H9 (cell line): ENCODE measurements at regions not wholly inside any gene's neighbourhood (a gene's known extent, or its start where the extent isn't known, plus 50 kb on each side); places are given as distances from the start of the nearest gene placed in this dataset.

Experiments used
- DNase-seq: peaks from one replicate; pipeline ENCODE4 v3.0.0-alpha.2; 2017
- H2AFZ ChIP-seq: one replicate; pipeline ENCODE4 v1.6.1; 2013; ENCODE audit warnings: mild to moderate bottlenecking, low read length, control low read depth, moderate library complexity
- H2AK5ac ChIP-seq: 2 replicates; pipeline ENCODE4 v1.6.1; 2013; ENCODE audit warnings: low read length, control low read depth, mixed read lengths; ENCODE audit not compliant: insufficient read length
- H2BK120ac ChIP-seq: one replicate; pipeline ENCODE4 v1.6.1; 2013; ENCODE audit warnings: low read depth, mild to moderate bottlenecking, low read length, control low read depth, inconsistent platforms; ENCODE audit not compliant: poor library complexity, severe bottlenecking
- H2BK12ac ChIP-seq: 2 replicates; pipeline ENCODE4 v1.6.1; 2013; ENCODE audit warnings: low read length, control low read depth, mixed read lengths, low read depth; ENCODE audit not compliant: insufficient read length
- H2BK15ac ChIP-seq: 2 replicates; pipeline ENCODE4 v1.6.1; 2013; ENCODE audit warnings: low read depth, low read length, control low read depth
- H2BK20ac ChIP-seq: one replicate; pipeline ENCODE4 v1.6.1; 2013; ENCODE audit warnings: low read depth, mild to moderate bottlenecking, low read length, control low read depth, inconsistent platforms; ENCODE audit not compliant: poor library complexity, severe bottlenecking
- H2BK5ac ChIP-seq: 2 replicates; pipeline ENCODE4 v1.6.1; 2013; ENCODE audit warnings: low read length, control low read depth, mixed read lengths; ENCODE audit not compliant: insufficient read length
- H3K14ac ChIP-seq: 2 replicates; pipeline ENCODE4 v1.6.1; 2013; ENCODE audit warnings: low read length, control low read depth; ENCODE audit not compliant: insufficient read depth
- H3K18ac ChIP-seq: 2 replicates; pipeline ENCODE4 v1.6.1; 2013; ENCODE audit warnings: low read depth, mild to moderate bottlenecking, mixed read lengths, low read length, control low read depth; ENCODE audit not compliant: insufficient read length
- H3K23ac ChIP-seq: 2 replicates; pipeline ENCODE4 v1.6.1; 2013; ENCODE audit warnings: low read length, control low read depth, mixed read lengths, low read depth; ENCODE audit not compliant: insufficient read length
- H3K23me2 ChIP-seq: 2 replicates; pipeline ENCODE4 v1.6.1; 2013; ENCODE audit warnings: low read depth, mild to moderate bottlenecking, mixed read lengths, low read length, control low read depth; ENCODE audit not compliant: insufficient read length, poor library complexity, severe bottlenecking
- H3K27ac ChIP-seq: 2 replicates; pipeline ENCODE4 v1.5.1; 2013; ENCODE audit warnings: low read length, control low read depth, mixed read lengths, low read depth; ENCODE audit not compliant: insufficient read length
- H3K27me3 ChIP-seq: 2 replicates; pipeline ENCODE4 v1.6.1; 2013; ENCODE audit warnings: low read length, control low read depth, inconsistent platforms; ENCODE audit not compliant: insufficient read depth
- H3K4ac ChIP-seq: 2 replicates; pipeline ENCODE4 v1.6.1; 2013; ENCODE audit warnings: low read depth, mild to moderate bottlenecking, control low read depth, inconsistent platforms, low read length, moderate library complexity
- H3K4me1 ChIP-seq: 2 replicates; pipeline ENCODE4 v1.6.1; 2013; ENCODE audit warnings: low read length, control low read depth, inconsistent platforms; ENCODE audit not compliant: insufficient read depth
- H3K4me2 ChIP-seq: 2 replicates; pipeline ENCODE4 v1.6.1; 2013; ENCODE audit warnings: low read length, control low read depth, mixed read lengths; ENCODE audit not compliant: insufficient read length, insufficient read depth
- H3K56ac ChIP-seq: 2 replicates; pipeline ENCODE4 v1.6.1; 2013; ENCODE audit warnings: low read depth, mild to moderate bottlenecking, mixed read lengths, low read length, control low read depth; ENCODE audit not compliant: insufficient read length
- H3K79me1 ChIP-seq: 2 replicates; pipeline ENCODE4 v1.6.1; 2013; ENCODE audit warnings: low read depth, mild to moderate bottlenecking, moderate library complexity, low read length, control low read depth, inconsistent platforms; ENCODE audit not compliant: insufficient read depth, poor library complexity, severe bottlenecking
- H3K79me2 ChIP-seq: 2 replicates; pipeline ENCODE4 v1.6.1; 2013; ENCODE audit warnings: low read length, control low read depth, inconsistent platforms; ENCODE audit not compliant: insufficient read depth
- H3K9ac ChIP-seq: 2 replicates; pipeline ENCODE4 v1.6.1; 2013; ENCODE audit warnings: low read length, control low read depth, mixed read lengths; ENCODE audit not compliant: insufficient read length; ENCODE audit errors: extremely low read depth
- H3K9me3 ChIP-seq: one replicate; pipeline ENCODE4 v1.6.1; 2013; ENCODE audit warnings: low read depth, low read length, inconsistent platforms; ENCODE audit not compliant: control insufficient read depth
- H3T11ph ChIP-seq: one replicate; pipeline ENCODE4 v1.6.1; 2013; ENCODE audit warnings: mild to moderate bottlenecking, low read length, control low read depth, inconsistent platforms
- H4K20me1 ChIP-seq: one replicate; pipeline ENCODE4 v1.6.1; 2013; ENCODE audit not compliant: control insufficient read depth, insufficient read length, insufficient read depth
- H4K5ac ChIP-seq: 2 replicates; pipeline ENCODE4 v1.6.1; 2013; ENCODE audit warnings: low read depth, mild to moderate bottlenecking, mixed read lengths, low read length, control low read depth; ENCODE audit not compliant: insufficient read length
- H4K8ac ChIP-seq: replicated peaks from 2 replicates; pipeline ENCODE4 v1.6.1; 2013; ENCODE audit warnings: low read length, control low read depth, mixed read lengths, low read depth; ENCODE audit not compliant: insufficient read length
- H4K91ac ChIP-seq: 2 replicates; pipeline ENCODE4 v1.6.1; 2013; ENCODE audit warnings: low read depth, mild to moderate bottlenecking, moderate library complexity, mixed read lengths, low read length, control low read depth; ENCODE audit not compliant: insufficient read length
- H3K27ac Mint-ChIP-seq, 3 experiments: 2 replicates in 2 of 3; 3 replicates in 1 of 3; pipeline ENCODE4 v1.8.0; 2020 to 2021; ENCODE audit warnings: mixed read lengths in 3 of 3, mild to moderate bottlenecking in 1 of 3, moderate library complexity in 1 of 3
- H3K27me3 Mint-ChIP-seq: 2 replicates; pipeline ENCODE4 v1.8.0; 2021; ENCODE audit warnings: low read depth, mild to moderate bottlenecking, moderate library complexity, mixed read lengths
- H3K36me3 Mint-ChIP-seq, 3 experiments: 2 replicates in 2 of 3; 3 replicates in 1 of 3; pipeline ENCODE4 v1.8.0; 2020 to 2021; ENCODE audit warnings: low read depth in 3 of 3, mixed read lengths in 3 of 3; ENCODE audit not compliant: insufficient read depth in 1 of 3
- H3K4me1 Mint-ChIP-seq, 2 experiments: 2 replicates each; pipeline ENCODE4 v1.8.0; 2020; ENCODE audit warnings: mixed read lengths in 2 of 2
- H3K4me3 Mint-ChIP-seq, 2 experiments: 2 replicates in 1 of 2; 3 replicates in 1 of 2; pipeline ENCODE4 v1.8.0; 2020 to 2021; ENCODE audit warnings: mild to moderate bottlenecking in 2 of 2, mixed read lengths in 2 of 2, moderate library complexity in 1 of 2
- H3K9me3 Mint-ChIP-seq, 2 experiments: 2 replicates in 1 of 2; 3 replicates in 1 of 2; pipeline ENCODE4 v1.8.0; 2020; ENCODE audit warnings: mild to moderate bottlenecking in 2 of 2, mixed read lengths in 2 of 2, moderate library complexity in 1 of 2
- CTCF ChIP-seq: fragments of 200-600 bp; sonication (generic); conservative IDR thresholded peaks from 3 replicates; pipeline ENCODE4 v1.8.0; 2021; ENCODE audit warnings: antibody characterized with exemption, mild to moderate bottlenecking

- no peaks in the 10 kb centered on the region for H3K9me3 Mint-ChIP-seq
- Histone ChIP-seq H2AK5ac (no peak overlapping the region), H3K4me2 (no peak overlapping the region), H3K27me3 (no peaks in the 10 kb centered on the region), H4K5ac (no peak overlapping the region), H3K79me2 (no peaks in the 10 kb centered on the region), H2AFZ (no peak overlapping the region), H3K56ac (no peak overlapping the region), H3K23ac (no peak overlapping the region), H3K4me1 (no peaks in the 10 kb centered on the region), H3K9ac (no peak overlapping the region), H3K14ac (no peak overlapping the region), H2BK15ac (no peak overlapping the region), H3T11ph (no peak overlapping the region), H2BK120ac (no peak overlapping the region), H4K8ac (no peak overlapping the region), H3K23me2 (no peaks in the 10 kb centered on the region), H4K20me1 (no peaks in the 10 kb centered on the region), H3K4ac (no peak overlapping the region), H3K18ac (no peak overlapping the region), H2BK5ac (no peak overlapping the region), H4K91ac (no peak overlapping the region), H3K79me1 (no peaks in the 10 kb centered on the region), H2BK12ac (no peak overlapping the region), H3K9me3 (no peaks in the 10 kb centered on the region), H2BK20ac (no peak overlapping the region), H3K27ac (no peak overlapping the region)
- TF ChIP-seq CTCF, result no peak
- no peaks in the 10 kb centered on the region for H3K36me3 Mint-ChIP-seq
- H3K27ac Mint-ChIP-seq, result no peak overlapping the region; a peak in 1 of 7 replicates
- H3K4me3 Mint-ChIP-seq, result no peak overlapping the region
- no peaks in the 10 kb centered on the region for H3K4me1 Mint-ChIP-seq
- no peaks in the 10 kb centered on the region for H3K27me3 Mint-ChIP-seq
- DNase-seq, result no peak
These were observed 684.6 kb downstream of the PLCL1 start for GRCh38 chr2:198488964-198489363.
